K562 (cell line): ENCODE measurements at regions not wholly inside any gene's neighbourhood (a gene's known extent, or its start where the extent isn't known, plus 50 kb on each side); places are given as distances from the start of the nearest gene placed in this dataset.

Source experiments
- ATAC-seq: fragments of 200-7000 bp; cut with Tn5 transposase; 3 replicates; pipeline ENCODE4 v1.9.1; 2020; ENCODE audit warnings: moderate library complexity
- BruUV-seq: library from RNA; stranded (reverse); fragments of 400-500 nt; replicated peaks from 2 replicates; lab custom pipeline; 2021; lab: Mats Ljungman, UMichigan
- CTCF ChIA-PET: fragments of 300-600 bp; formaldehyde crosslinking; extraction: SDS; loops from one replicate; lab custom pipeline; 2021; ENCODE audit warnings: low intra/inter-chr PET ratio; lab: Yijun Ruan, JAX
- POLR2A ChIA-PET: fragments of 300-600, 350-650 bp; sonication (Branson Sonifier 250); formaldehyde crosslinking; extraction: SDS; loops from one replicate; lab custom pipeline; 2021; ENCODE audit warnings: antibody characterized with exemption, inconsistent platforms; lab: Yijun Ruan, JAX
- DNase-seq, 4 experiments: peaks; one replicate each; pipeline versions ENCODE4 v3.0.0 to v3.0.0-alpha.2; 2011 to 2018; ENCODE audit warnings: low spot score in 3 of 4, mixed read lengths in 3 of 4; ENCODE audit errors: extremely low read depth in 1 of 4
- FAIRE-seq: peaks from 2 replicates; lab custom pipeline; 2011; peaks lifted over from hg19 to GRCh38; lab: Jason Lieb, UNC
- H2AFZ ChIP-seq: 2 replicates; pipeline ENCODE4 v1.6.0; 2011; ENCODE audit warnings: low read depth, low read length, control low read depth, inconsistent platforms
- H3K27ac ChIP-seq: fragments of 200-600 bp; 3 replicates; pipeline ENCODE4 v1.8.0; 2011; ENCODE audit warnings: low read depth, mild to moderate bottlenecking, control low read depth, inconsistent platforms, low read length, moderate library complexity, mixed read lengths; ENCODE audit errors: extremely low read depth
- H3K27me3 ChIP-seq, 2 experiments: fragments of 300-600 bp in 1 of 2; 2 replicates in 1 of 2; 3 replicates in 1 of 2; pipeline versions ENCODE4 v1.6.0 to v1.8.0; 2011; ENCODE audit warnings: inconsistent platforms in 2 of 2, low read length in 2 of 2, mild to moderate bottlenecking in 1 of 2, mixed read lengths in 1 of 2, moderate library complexity in 1 of 2; ENCODE audit not compliant: control insufficient read depth in 2 of 2, insufficient read depth in 2 of 2
- H3K36me3 ChIP-seq: fragments of 300-600 bp; 3 replicates; pipeline ENCODE4 v1.8.0; 2011; ENCODE audit warnings: mild to moderate bottlenecking, low read length, inconsistent platforms; ENCODE audit not compliant: control insufficient read depth, insufficient read depth
- H3K4me1 ChIP-seq, 2 experiments: fragments of 200-600 bp in 1 of 2; replicated peaks in 1 of 2; 2 replicates in 1 of 2; 3 replicates in 1 of 2; pipeline versions ENCODE4 v1.5.1 to v1.8.0; 2011; ENCODE audit warnings: inconsistent platforms in 2 of 2, low read length in 2 of 2, mild to moderate bottlenecking in 1 of 2, mixed read lengths in 1 of 2, moderate library complexity in 1 of 2; ENCODE audit not compliant: control insufficient read depth in 2 of 2, insufficient read depth in 2 of 2
- H3K4me2 ChIP-seq: 2 replicates; pipeline ENCODE4 v1.6.1; 2011; ENCODE audit warnings: low read length, control low read depth, inconsistent platforms, mixed read lengths; ENCODE audit not compliant: insufficient read depth
- H3K4me3 ChIP-seq: fragments of 200-600 bp; sonication (generic), shearing (Covaris generic); 2 replicates; pipeline ENCODE4 v1.5.1; 2016; ENCODE audit warnings: control low read depth, inconsistent platforms
- H3K79me2 ChIP-seq: fragments of 200-600 bp; 3 replicates; pipeline ENCODE4 v1.8.0; 2011; ENCODE audit warnings: low read length, inconsistent platforms; ENCODE audit not compliant: control insufficient read depth, insufficient read depth
- H3K9ac ChIP-seq, 2 experiments: 2 replicates each; pipeline versions ENCODE4 v1.6.0 to v1.6.1; 2011; ENCODE audit warnings: low read depth in 2 of 2, low read length in 2 of 2, control low read depth in 1 of 2, inconsistent platforms in 1 of 2, mild to moderate bottlenecking in 1 of 2, mixed read lengths in 1 of 2; ENCODE audit not compliant: insufficient read depth in 1 of 2
- H3K9me1 ChIP-seq: one replicate; pipeline ENCODE4 v1.6.0; 2011; ENCODE audit warnings: inconsistent platforms, mild to moderate bottlenecking, low read length, moderate library complexity; ENCODE audit not compliant: control insufficient read depth, insufficient read depth
- H3K9me3 ChIP-seq: replicated peaks from 2 replicates; pipeline ENCODE4 v1.5.1; 2011; ENCODE audit warnings: low read depth, low read length, inconsistent platforms; ENCODE audit not compliant: control insufficient read depth, insufficient read depth
- H4K20me1 ChIP-seq: replicated peaks from 2 replicates; pipeline ENCODE4 v1.6.1; 2011; ENCODE audit warnings: low read length, inconsistent platforms, mixed read lengths; ENCODE audit not compliant: control insufficient read depth, insufficient read depth
- BRF1 ChIP-seq: IDR thresholded peaks from 3 replicates; pipeline ENCODE4 v1.6.1; 2011; ENCODE audit warnings: borderline replicate concordance, mild to moderate bottlenecking; ENCODE audit not compliant: insufficient read length; ENCODE audit errors: extremely low read depth
- CEBPB ChIP-seq: fragments of 450-650 bp; IDR thresholded peaks from 2 replicates; pipeline ENCODE4 v1.6.1; 2016; ENCODE audit warnings: missing genetic modification characterization, missing compliant biosample characterization
- CEBPG ChIP-seq, 3 experiments: fragments of 200-800 bp in 1 of 3; sonication (Bioruptor generic) in 1 of 3; sonication (generic) in 1 of 3; formaldehyde crosslinking in 1 of 3; IDR thresholded peaks in 2 of 3; conservative IDR thresholded peaks in 1 of 3; 2 replicates each; pipeline versions ENCODE4 v1.6.1 to v1.8.0; 2016 to 2022; ENCODE audit warnings: missing compliant biosample characterization in 2 of 3, missing genetic modification characterization in 2 of 3, mild to moderate bottlenecking in 1 of 3, missing genetic modification reagents in 1 of 3
- SAP30 ChIP-seq: fragments of 200-600 bp; sonication (generic); IDR thresholded peaks from 2 replicates; pipeline ENCODE4 v1.6.1; 2012; ENCODE audit warnings: borderline replicate concordance, low read depth, mild to moderate bottlenecking, moderate library complexity, low read length, control low read depth, inconsistent platforms; ENCODE audit not compliant: insufficient read depth, poor library complexity, severe bottlenecking
- ZSCAN32 ChIP-seq: fragments of 450-650 bp; formaldehyde crosslinking; IDR thresholded peaks from 2 replicates; pipeline ENCODE4 v1.4.0; 2020; ENCODE audit warnings: mild to moderate bottlenecking, moderate library complexity
- WGBS: fragments of 100-300 bp; shearing (Covaris generic); methylation state at CpG from one replicate; pipeline ENCODE4 v1.1.6; 2016; ENCODE audit warnings: low coverage, mixed read lengths; ENCODE audit not compliant: insufficient coverage; ENCODE audit errors: missing lambda C conversion rate; 5-methylcytosine and 5-hydroxymethylcytosine counted together
- in situ Hi-C: fragments of 300-500 bp; cut with MboI; formaldehyde crosslinking; loops from 4 replicates; pipeline ENCODE4 v1.15.0; 2018; ENCODE audit warnings: inconsistent platforms, mixed read lengths
- intact Hi-C: fragments of 100-400 bp; cut with micrococcal nuclease; formaldehyde crosslinking; loops from 2 replicates; pipeline ENCODE4 v1.14.2; 2022
- TF ChIP-seq, protein P1 (sequence below), 2 experiments: fragments of 450-650 bp in 1 of 2; sonication (generic) in 1 of 2; formaldehyde crosslinking in 1 of 2; IDR thresholded peaks in 1 of 2; conservative IDR thresholded peaks in 1 of 2; 2 replicates each; pipeline versions ENCODE4 v1.6.1 to v1.8.1; 2016 to 2023; ENCODE audit warnings: mild to moderate bottlenecking in 2 of 2, moderate library complexity in 2 of 2, inconsistent platforms in 1 of 2, missing genetic modification reagents in 1 of 2

- no peak overlapping the region for H3K4me3 ChIP-seq
- DNase-seq (no peak), ATAC-seq (no peak), FAIRE-seq (no peak)
- BruUV-seq = no TSS peak
- H3K4me2 ChIP-seq = no peak overlapping the region
- no peak overlapping the region; the same call in 1 of the 2 replicates for H2AFZ ChIP-seq
- H3K9ac ChIP-seq = no peak overlapping the region
- no peaks in the 10 kb centered on the region for H3K79me2 ChIP-seq
- no peak overlapping the region for H3K27ac ChIP-seq
- ChIA-PET POLR2A (interaction anchor here (0.7 to 1.4 kb wide), 2 partner anchors 14 to 1176 kb away, joined by 3 to 7 read pairs; no protein-coding TSS in a partner anchor), CTCF (no interaction called here)
- in situ Hi-C loops = no loop called here
- TF ChIP-seq CEBPB (tag) = 0 out of 2 replicates have a peak, but pooled peaks have one; percentile 33
- no peak for TF ChIP-seq SAP30
- peak; percentile 26; the same call in 1 of the 2 replicates for TF ChIP-seq ZSCAN32 (CRISPR knock-in tag)
- no peak for TF ChIP-seq BRF1
- TF ChIP-seq CEBPG (CRISPR knock-in tag; IDR thresholded peaks at IDR 0.05) = no peak
- TF ChIP-seq CEBPG (tag; conservative IDR thresholded peaks at IDR 0.05 in 1 of 2, IDR thresholded peaks at IDR 0.05 in 1 of 2) = peak; percentile 57 to 68
- TF ChIP-seq, protein P1, sequence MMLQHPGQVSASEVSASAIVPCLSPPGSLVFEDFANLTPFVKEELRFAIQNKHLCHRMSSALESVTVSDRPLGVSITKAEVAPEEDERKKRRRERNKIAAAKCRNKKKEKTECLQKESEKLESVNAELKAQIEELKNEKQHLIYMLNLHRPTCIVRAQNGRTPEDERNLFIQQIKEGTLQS (IDR thresholded peaks at IDR 0.05) = peak; percentile 57
- TF ChIP-seq, protein P1 (CRISPR knock-in tag; conservative IDR thresholded peaks at IDR 0.05) = no peak
- WGBS = 61% methylated on average over 10 of the region's 10 CpGs
- H3K27me3 ChIP-seq = no peaks in the 10 kb centered on the region
- intact Hi-C loops = no loop called here
- H3K9me1 ChIP-seq = no peaks in the 10 kb centered on the region
- peaks cover 5 to 21% of the 10 kb centered on the region in 2 experiments; a peak in 3 of 5 replicates for H3K4me1 ChIP-seq
- no peaks in the 10 kb centered on the region for H4K20me1 ChIP-seq
- H3K36me3 ChIP-seq = no peaks in the 10 kb centered on the region
- no peaks in the 10 kb centered on the region for H3K9me3 ChIP-seq
Observed at GRCh38 chr6:14965424-14966075, 280.3 kb upstream of the JARID2 start.
